ENCODE measurements at regions not wholly inside any gene's neighbourhood (a gene's known extent, or its start where the extent isn't known, plus 50 kb on each side); places are given as distances from the start of the nearest gene placed in this dataset.

DNA sequence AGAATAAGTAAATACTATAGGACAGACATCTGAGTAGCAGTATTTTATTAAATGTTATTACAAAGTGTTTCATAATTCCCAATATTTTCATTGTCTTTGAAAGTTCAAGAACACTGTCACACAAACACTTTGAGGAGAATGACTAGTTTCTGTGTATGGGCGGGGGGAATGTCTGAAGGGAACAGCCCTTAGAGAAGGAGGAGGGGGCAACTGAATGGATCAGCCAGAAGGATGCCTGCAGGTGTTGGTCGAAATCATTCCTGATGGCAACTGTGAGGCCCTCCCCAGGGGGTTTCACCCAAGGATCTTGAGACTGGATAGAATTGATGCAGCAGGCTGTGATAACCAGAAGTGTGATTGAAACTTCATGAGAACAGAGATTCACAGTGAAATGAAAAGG, 223.2 kb upstream of the C1orf87 start:
- no peak overlapping the region for H3K27ac ChIP-seq (ENCODE audit: low read depth in 1 of 2, low read length in 2 of 2)
- Mint-ChIP-seq H3K36me3 (ENCODE audit: low read depth) (no peaks in the 10 kb centered on the region), H3K4me1 (ENCODE audit: low read depth) (no peaks in the 10 kb centered on the region), H3K27me3 (peaks cover 5% of the 10 kb centered on the region), H3K27ac (no peak overlapping the region), H3K9me3 (no peaks in the 10 kb centered on the region), H3K4me3 (no peak overlapping the region)
- intact Hi-C loops (cut with DNase I, micrococcal nuclease): no loop called here
- no peak overlapping the region for H3K4me3 ChIP-seq (ENCODE audit: low read length)
- ChIA-PET CTCF (no interaction called here), POLR2A (no interaction called here)
- H3K27me3 ChIP-seq (ENCODE audit: control insufficient read depth in 1 of 2, insufficient read depth in 2 of 2, low read length in 2 of 2): no peaks in the 10 kb centered on the region
- DNase-seq: no peak
- H3K4me1 ChIP-seq (ENCODE audit: insufficient read depth, low read length): no peaks in the 10 kb centered on the region
- TF ChIP-seq, protein P1, sequence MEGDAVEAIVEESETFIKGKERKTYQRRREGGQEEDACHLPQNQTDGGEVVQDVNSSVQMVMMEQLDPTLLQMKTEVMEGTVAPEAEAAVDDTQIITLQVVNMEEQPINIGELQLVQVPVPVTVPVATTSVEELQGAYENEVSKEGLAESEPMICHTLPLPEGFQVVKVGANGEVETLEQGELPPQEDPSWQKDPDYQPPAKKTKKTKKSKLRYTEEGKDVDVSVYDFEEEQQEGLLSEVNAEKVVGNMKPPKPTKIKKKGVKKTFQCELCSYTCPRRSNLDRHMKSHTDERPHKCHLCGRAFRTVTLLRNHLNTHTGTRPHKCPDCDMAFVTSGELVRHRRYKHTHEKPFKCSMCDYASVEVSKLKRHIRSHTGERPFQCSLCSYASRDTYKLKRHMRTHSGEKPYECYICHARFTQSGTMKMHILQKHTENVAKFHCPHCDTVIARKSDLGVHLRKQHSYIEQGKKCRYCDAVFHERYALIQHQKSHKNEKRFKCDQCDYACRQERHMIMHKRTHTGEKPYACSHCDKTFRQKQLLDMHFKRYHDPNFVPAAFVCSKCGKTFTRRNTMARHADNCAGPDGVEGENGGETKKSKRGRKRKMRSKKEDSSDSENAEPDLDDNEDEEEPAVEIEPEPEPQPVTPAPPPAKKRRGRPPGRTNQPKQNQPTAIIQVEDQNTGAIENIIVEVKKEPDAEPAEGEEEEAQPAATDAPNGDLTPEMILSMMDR (IDR thresholded peaks at IDR 0.05): no peak
- no peak for ATAC-seq (ENCODE audit: poor library complexity)
- no peaks in the 10 kb centered on the region for H3K36me3 ChIP-seq (ENCODE audit: insufficient read depth, low read length)
- H3K9me3 ChIP-seq (ENCODE audit: control insufficient read depth in 1 of 2, insufficient read depth in 1 of 2, low read length in 2 of 2): no peaks in the 10 kb centered on the region

DNA sequence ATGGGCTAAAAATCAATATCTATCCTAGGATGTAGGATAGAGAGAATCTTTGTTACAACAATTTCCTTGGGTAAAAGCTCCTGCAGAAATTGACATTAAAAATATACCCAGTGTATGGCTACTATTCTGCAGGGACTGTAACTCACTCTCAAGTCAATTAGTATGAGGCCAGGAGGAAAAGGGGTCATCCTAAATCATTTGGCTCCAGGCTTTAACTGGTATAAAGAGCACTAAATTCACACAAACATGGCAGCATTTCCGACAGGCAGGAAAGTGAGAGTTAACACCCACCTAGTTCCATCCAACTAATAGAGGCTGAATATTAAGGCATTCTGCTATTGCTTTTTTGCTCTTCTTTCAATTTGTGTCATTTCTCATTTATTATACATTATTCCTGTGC, 218.6 kb upstream of the C1orf87 start:
- Mint-ChIP-seq H3K27ac (no peak overlapping the region), H3K4me3 (no peak overlapping the region), H3K9me3 (no peaks in the 10 kb centered on the region), H3K4me1 (ENCODE audit: low read depth) (no peaks in the 10 kb centered on the region), H3K36me3 (ENCODE audit: low read depth) (no peaks in the 10 kb centered on the region), H3K27me3 (peaks cover 5% of the 10 kb centered on the region)
- intact Hi-C loops (cut with DNase I, micrococcal nuclease): no loop called here
- no peak overlapping the region for H3K4me3 ChIP-seq (ENCODE audit: low read length)
- no peaks in the 10 kb centered on the region for H3K4me1 ChIP-seq (ENCODE audit: insufficient read depth, low read length)
- no peak for ATAC-seq (ENCODE audit: poor library complexity)
- H3K36me3 ChIP-seq (ENCODE audit: insufficient read depth, low read length): no peaks in the 10 kb centered on the region
- no peaks in the 10 kb centered on the region for H3K9me3 ChIP-seq (ENCODE audit: control insufficient read depth in 1 of 2, insufficient read depth in 1 of 2, low read length in 2 of 2)
- H3K27ac ChIP-seq (ENCODE audit: low read depth in 1 of 2, low read length in 2 of 2): no peak overlapping the region
- no peak for DNase-seq
- TF ChIP-seq, protein P1 (IDR thresholded peaks at IDR 0.05): no peak
- H3K27me3 ChIP-seq (ENCODE audit: control insufficient read depth in 1 of 2, insufficient read depth in 2 of 2, low read length in 2 of 2): no peaks in the 10 kb centered on the region
- CTCF ChIA-PET: no interaction called here
- POLR2A ChIA-PET: no interaction called here

GRCh38 chr1:60290393-60290792, 216.8 kb upstream of the C1orf87 start:
- POLR2A ChIA-PET: no interaction called here
- H3K27ac Mint-ChIP-seq: no peak overlapping the region
- Histone ChIP-seq H3K36me3 (ENCODE audit: insufficient read depth, low read length) (no peaks in the 10 kb centered on the region), H3K27ac (ENCODE audit: low read depth in 1 of 2, low read length in 2 of 2) (no peak overlapping the region), H3K9me3 (ENCODE audit: control insufficient read depth in 1 of 2, insufficient read depth in 1 of 2, low read length in 2 of 2) (no peaks in the 10 kb centered on the region), H3K27me3 (ENCODE audit: control insufficient read depth in 1 of 2, insufficient read depth in 2 of 2, low read length in 2 of 2) (no peaks in the 10 kb centered on the region), H3K4me1 (ENCODE audit: insufficient read depth, low read length) (no peaks in the 10 kb centered on the region), H3K4me3 (ENCODE audit: low read length) (no peak overlapping the region)
- DNase-seq (no peak), ATAC-seq (ENCODE audit: poor library complexity) (no peak)
- H3K4me3 Mint-ChIP-seq: no peak overlapping the region
- H3K4me1 Mint-ChIP-seq (ENCODE audit: low read depth): no peaks in the 10 kb centered on the region
- no peaks in the 10 kb centered on the region for H3K9me3 Mint-ChIP-seq
- H3K36me3 Mint-ChIP-seq (ENCODE audit: low read depth): no peaks in the 10 kb centered on the region
- TF ChIP-seq, protein P1 (IDR thresholded peaks at IDR 0.05): no peak
- intact Hi-C loops (cut with DNase I, micrococcal nuclease): no loop called here
- CTCF ChIA-PET: no interaction called here
- H3K27me3 Mint-ChIP-seq: peaks cover 5% of the 10 kb centered on the region

Data from CD4-positive, alpha-beta T cell (primary cell).